ENCODE measurements at regions not wholly inside any gene's neighbourhood (a gene's known extent, or its start where the extent isn't known, plus 50 kb on each side); places are given as distances from the start of the nearest gene placed in this dataset.
"Not testable (repeated sequence)": the region's sequence is repeated elsewhere in the genome, so short reads cannot be mapped to it uniquely, and the experiment has no call there.

DNA sequence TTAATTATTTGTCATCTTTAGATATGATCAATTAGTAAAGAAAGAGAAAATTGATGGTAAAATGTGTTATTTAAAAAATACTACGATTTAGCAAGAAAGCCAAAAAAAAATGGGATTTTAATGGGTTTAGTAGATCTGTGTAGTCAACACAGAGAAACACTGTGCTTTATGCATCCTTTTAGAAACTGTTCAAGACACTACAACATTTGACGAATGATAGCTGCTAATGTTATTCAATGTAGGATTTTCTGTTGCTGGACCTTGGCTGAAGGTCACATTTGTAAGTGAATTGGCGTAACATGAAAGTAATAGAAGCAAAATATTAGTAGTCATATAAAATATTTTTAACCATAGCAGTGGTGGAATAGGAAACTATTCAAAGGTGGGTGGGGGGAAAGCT is 1293.9 kb downstream of the NCAM2 start:
- no peak for DNase-seq (ENCODE audit: low read depth)

DNA sequence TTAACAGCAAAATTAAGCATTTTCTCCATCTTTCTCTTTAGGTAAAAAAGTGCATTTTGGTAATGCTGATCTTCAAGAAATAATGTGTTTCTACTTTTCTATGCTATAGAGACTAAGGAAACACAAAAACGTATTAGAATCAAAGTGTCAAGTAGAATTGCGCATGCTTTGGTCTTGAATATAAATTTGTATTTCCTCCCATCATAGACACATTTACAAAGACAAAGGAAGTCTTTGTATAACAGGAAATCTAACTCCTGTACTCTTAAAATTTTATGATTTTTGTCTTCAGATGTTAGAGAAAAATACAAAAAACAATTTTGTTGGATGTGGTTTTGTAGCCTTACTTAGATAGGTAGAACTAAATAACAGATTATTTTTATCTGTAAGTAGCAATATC is 1299.4 kb downstream of the NCAM2 start:
- DNase-seq (ENCODE audit: low read depth), result no peak

DNA sequence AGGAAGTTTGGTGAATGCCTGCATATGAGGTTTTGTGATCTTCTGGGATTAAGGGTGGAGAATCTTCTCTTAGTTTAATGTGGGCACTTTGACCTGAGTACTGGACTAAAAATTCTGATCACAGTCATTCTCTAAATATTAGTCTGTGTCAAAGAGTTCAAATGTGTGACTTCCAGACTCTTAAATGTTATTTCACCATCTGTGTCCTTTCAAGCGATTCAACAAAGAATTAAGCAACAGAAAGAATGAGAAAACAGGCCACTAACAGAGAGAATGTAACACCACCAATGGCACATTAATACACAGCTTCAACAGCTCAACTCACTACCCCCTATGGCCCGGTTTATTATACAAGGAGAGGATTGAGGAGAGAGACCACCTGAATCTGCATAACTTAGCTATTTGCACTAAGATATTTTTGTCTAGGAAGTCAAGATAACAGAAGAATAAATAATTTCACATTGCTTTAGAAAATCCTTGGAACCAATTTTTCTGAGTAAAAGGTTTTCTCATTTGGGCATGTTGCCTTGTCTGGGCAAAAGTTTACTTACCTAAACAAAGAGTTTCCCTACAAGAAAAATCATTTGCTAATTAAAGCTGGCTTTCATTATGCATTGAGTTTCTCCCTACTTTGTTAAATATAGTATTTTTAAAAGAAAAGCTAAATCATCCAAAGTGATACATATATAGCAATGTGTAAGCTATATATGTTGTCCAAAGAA is 1313.7 kb downstream of the NCAM2 start:
- no peak for DNase-seq (ENCODE audit: low read depth)

DNA sequence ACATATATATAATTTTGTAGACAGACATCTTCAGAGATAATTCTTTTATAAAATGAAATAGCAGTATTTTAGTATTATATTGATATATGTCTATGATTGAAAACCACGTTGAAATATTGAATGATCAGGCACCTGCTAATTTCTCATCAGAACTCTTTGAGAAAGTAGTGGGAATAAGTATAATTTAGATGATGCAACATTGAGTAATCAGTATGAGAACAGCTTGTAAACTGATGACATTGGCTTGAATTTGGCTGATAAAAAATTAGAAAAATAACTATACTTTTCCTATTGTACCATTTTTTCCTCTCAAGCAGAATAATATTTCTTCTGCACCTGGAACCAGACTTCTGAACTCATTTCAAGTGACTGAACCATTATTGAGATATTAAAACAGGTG is 1316.8 kb downstream of the NCAM2 start:
- DNase-seq (ENCODE audit: low read depth), result no peak

GRCh38 chr21:22319435-22319834 is 1321.2 kb downstream of the NCAM2 start:
- DNase-seq (ENCODE audit: low read depth), result no peak

- DNase-seq (ENCODE audit: low read depth), result no peak
Observed at GRCh38 chr21:22342889-22343288, 1344.7 kb downstream of the NCAM2 start.

- no peak for DNase-seq (ENCODE audit: low read depth)
Observed at GRCh38 chr21:22343303-22343702, 1345.1 kb downstream of the NCAM2 start.

GRCh38 chr21:22343721-22344120 is 1345.5 kb downstream of the NCAM2 start:
- no peak for DNase-seq (ENCODE audit: low read depth)

DNA sequence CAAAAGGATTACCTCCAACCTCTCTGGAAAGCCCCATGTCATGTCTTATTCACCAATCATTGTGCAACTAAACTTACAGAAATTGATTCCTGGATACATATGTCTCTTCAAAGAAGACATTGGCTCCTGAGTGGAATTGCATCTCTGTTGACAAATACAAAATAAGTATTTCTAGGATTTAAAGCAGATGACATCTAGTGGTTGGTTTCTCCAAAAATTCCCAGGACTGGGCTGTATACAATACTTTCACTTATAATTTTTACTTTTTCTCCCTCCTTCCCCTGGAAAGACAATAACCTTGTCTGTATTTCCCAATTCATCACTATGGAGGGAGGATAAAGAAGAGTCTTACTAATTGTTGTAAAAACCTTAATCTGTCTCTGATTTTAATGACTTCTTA is 1347.4 kb downstream of the NCAM2 start:
- DNase-seq (ENCODE audit: low read depth), result no peak

GRCh38 chr21:22346576-22346975 is 1348.4 kb downstream of the NCAM2 start:
- DNase-seq (ENCODE audit: low read depth), result no peak

DNA sequence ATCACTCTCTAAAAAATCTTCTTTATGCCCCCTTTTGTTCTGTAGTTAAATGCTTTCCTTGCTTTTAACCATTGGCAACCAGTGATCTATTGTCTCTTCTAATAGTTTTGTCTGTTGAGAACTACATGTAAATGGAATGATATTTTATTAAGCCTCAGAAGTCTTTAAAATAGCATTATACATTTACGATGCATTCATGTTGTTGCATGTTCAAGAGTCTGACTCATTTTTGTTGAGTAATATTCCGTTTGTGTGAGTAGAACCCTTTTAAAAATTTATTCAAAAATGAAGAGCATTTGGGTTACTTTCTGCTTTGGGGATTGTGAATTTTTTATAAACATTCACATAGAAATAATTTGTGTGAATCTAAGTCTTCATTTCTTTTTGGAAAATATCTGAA is 1352.9 kb downstream of the NCAM2 start:
- DNase-seq (ENCODE audit: low read depth), result no peak

- no peak for DNase-seq (ENCODE audit: low read depth)
Observed at GRCh38 chr21:22352088-22352487, 1353.9 kb downstream of the NCAM2 start.

DNA sequence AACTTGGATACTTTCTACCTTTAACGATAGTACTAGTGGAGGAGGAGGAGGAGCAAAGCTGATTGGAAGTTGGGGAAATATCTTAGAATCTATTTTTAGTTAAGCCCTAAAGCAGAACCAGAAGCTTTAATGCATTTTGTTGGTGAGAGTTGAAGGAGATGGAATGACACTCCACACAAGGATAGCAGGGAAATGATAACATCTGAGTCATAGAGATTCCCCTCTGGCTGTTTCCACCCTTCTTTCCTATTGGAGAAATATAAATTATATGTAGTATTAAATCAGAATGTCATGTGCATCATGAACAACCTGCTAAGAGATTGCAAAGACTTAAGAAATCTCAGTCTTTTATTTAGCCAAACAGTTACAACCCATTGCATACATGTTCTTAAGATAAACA is 1357.7 kb downstream of the NCAM2 start:
- DNase-seq (ENCODE audit: low read depth), result no peak

- DNase-seq (ENCODE audit: low read depth), result no peak
Observed at GRCh38 chr21:22356663-22357062, 1358.5 kb downstream of the NCAM2 start.

- DNase-seq (ENCODE audit: low read depth), result not testable (repeated sequence)
Observed at GRCh38 chr21:22359599-22359998, 1361.4 kb downstream of the NCAM2 start.

DNA sequence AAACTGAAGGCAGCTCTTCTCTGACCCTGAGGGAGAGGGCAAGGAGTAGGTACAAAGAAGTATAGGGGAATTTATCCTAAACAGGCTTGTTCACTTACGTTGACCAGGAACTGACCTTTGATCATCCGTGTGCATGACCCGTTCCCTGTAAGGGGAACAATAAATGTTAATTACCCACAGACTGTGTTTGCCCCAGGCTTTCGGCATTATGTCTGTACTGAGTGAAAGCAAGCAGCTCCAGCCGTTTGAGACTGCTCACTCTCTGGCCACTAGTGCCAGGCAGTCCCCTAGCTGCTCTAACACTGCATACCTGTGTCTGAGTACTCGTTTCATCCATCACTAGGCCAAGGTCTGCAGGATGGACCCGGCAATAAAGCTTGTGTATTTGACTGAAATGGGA is 1365.3 kb downstream of the NCAM2 start:
- no peak for DNase-seq (ENCODE audit: low read depth)

GRCh38 chr21:22364163-22364562 is 1366.0 kb downstream of the NCAM2 start:
- DNase-seq (ENCODE audit: low read depth), result no peak

DNA sequence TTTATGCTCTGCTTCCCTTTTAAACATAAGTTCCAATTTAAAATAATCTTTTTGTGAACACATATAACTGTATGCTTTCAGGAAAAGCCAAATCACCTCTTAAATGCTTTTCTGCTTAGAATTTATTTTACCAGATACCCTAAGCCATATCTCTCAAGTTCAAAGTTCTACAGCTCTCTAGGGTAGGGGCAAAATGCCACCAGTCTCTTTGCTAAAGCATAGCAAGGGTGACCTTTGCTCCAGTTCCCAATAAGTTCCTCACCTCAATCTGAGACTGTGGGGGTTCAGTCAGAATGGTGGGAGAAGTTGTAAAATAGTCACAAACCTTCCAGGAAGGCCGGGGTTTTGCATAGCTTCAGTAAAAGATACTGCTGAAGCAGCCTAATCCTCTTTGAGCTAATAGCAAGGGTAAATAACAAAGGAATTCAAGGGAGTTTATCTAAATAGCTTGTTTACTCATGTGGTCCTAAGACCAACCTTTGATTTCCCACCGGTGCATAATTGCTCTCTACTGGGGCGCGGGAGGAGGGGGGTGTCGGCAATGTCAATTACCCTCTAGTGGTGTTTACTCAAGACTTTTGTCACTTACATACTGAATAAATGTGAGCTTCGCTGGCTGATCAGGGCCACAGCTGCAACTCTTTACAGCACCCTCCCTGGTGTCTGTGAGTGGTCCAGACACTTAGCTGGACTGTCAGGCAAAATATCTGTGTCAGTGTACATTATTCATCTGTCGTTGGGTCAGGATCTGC is 1376.2 kb downstream of the NCAM2 start:
- no peak for DNase-seq (ENCODE audit: low read depth)

- DNase-seq (ENCODE audit: low read depth), result not testable (repeated sequence)
Observed at GRCh38 chr21:22377795-22378194, 1379.6 kb downstream of the NCAM2 start.

GRCh38 chr21:22393324-22393723 is 1395.1 kb downstream of the NCAM2 start:
- DNase-seq (ENCODE audit: low read depth), result no peak

- no peak for DNase-seq (ENCODE audit: low read depth)
Observed at GRCh38 chr21:22395965-22396364, 1397.8 kb downstream of the NCAM2 start.

DNA sequence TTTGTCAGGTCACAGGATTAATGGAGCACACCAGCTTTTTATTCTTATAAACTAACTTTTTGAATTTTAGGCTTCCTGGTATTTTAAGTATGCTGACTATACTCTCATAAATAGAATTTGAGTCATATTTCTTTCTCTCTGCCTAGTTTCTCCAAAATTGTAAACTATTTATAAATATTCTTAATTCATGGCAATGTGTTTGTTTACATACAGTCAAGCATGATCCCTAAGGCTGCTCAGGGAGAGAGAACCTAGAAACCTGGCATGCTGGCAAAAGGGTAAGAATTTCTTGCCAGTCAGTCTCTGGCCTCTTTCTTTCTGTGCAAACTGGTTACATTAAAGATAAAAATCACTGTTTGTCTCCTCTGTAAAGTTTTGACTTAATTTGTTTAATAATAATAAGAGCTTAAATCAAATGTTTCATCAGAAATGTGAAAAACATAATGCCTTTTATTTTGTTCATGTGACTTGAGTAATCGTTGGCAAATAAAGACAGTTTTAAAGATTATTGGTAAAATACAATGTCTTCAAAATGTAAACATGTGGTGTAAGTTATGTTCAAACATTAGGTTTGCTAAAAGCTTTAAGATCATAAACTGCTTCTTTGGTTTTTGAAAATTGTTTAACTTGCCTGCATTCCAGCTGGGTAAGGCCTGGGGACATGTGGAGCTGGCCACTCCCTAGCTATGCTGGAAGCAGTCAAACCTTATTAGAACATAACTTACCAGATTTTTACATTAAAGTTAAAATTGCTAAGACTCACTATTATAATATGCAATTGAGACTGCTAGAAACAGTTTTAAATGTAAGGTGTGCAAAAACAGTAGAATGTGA is 1401.7 kb downstream of the NCAM2 start:
- DNase-seq (ENCODE audit: low read depth), result no peak

GRCh38 chr21:22409571-22409970 is 1411.4 kb downstream of the NCAM2 start:
- DNase-seq (ENCODE audit: low read depth), result no peak
